ENCODE measurements at regions not wholly inside any gene's neighbourhood (a gene's known extent, or its start where the extent isn't known, plus 50 kb on each side); places are given as distances from the start of the nearest gene placed in this dataset.
A peak's percentile ranks its signal among the peaks of the same experiment; 100 is the strongest.

DNA sequence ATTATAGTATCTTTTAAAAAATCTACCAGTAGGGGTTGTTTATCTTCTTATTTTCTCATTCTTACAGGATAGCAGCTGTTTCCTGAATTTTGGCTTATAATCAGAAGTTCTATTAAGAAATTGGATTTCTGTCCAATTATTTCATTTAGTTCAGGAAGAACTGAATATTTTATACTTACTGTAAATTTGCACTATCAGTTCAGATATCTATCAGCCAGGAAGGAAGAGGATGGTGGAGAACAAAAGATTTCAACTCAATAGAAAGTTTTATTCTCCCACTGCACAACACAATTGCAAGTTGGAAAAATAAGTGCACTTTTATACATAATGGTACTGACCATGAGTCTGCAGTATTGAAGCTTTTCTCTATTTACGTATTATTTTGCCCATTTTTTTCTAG lies 400.9 kb downstream of the PLOD2 start:
- TF ChIP-seq SUZ12 (IDR thresholded peaks at IDR 0.05; ENCODE audit: extremely low read depth, insufficient read depth, insufficient read length) (no peak), YY1 (IDR thresholded peaks at IDR 0.05; ENCODE audit: insufficient read depth, insufficient read length) (no peak), ZNF274 (IDR thresholded peaks at IDR 0.05; ENCODE audit: low read depth, low read length) (no peak)

DNA sequence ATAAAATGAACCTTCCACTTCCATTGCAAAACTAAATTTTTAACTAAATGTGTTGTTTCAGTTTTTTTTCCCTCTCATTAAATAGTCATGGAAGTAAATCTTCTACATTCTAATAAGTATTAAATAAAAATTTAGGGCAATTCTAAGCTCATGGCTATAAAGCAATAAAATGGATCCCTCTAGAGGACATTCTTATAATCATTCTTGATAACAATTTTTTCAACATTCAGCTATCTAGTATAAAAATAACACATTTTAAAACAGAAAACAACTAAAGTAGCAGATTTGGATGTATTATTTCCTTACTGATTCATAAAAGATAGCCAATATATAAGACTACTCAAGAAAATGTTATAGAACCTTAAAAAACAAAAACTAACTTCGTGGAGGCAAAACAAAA lies 393.1 kb downstream of the PLOD2 start:
- Histone ChIP-seq H3K9ac (ENCODE audit: insufficient read length, low read depth) (no peak overlapping the region), H3K27me3 (ENCODE audit: insufficient read depth, insufficient read length) (no peaks in the 10 kb centered on the region), H3K9me3 (ENCODE audit: insufficient read depth, low read length) (no peaks in the 10 kb centered on the region), H3K4me1 (ENCODE audit: insufficient read depth, insufficient read length) (no peaks in the 10 kb centered on the region), H3K36me3 (ENCODE audit: insufficient read depth, insufficient read length, low read length) (no peaks in the 10 kb centered on the region), H3K4me3 (ENCODE audit: insufficient read length, low read depth) (no peak overlapping the region)
- TF ChIP-seq ZNF274 (IDR thresholded peaks at IDR 0.05; ENCODE audit: low read depth, low read length) (no peak), YY1 (IDR thresholded peaks at IDR 0.05; ENCODE audit: insufficient read depth, insufficient read length) (no peak)
- DNase-seq (ENCODE audit: low read depth, low spot score): no peak

More for the DNA sequence above, 400.9 kb downstream of the PLOD2 start:
- no peak overlapping the region for H3K9ac ChIP-seq (ENCODE audit: insufficient read length, low read depth)
- H3K27me3 ChIP-seq (ENCODE audit: insufficient read depth, insufficient read length): no peaks in the 10 kb centered on the region
- H3K36me3 ChIP-seq (ENCODE audit: insufficient read depth, insufficient read length, low read length): no peaks in the 10 kb centered on the region
- no peak overlapping the region for H3K4me3 ChIP-seq (ENCODE audit: insufficient read length, low read depth)
- DNase-seq (ENCODE audit: low read depth, low spot score): no peak
- H3K4me1 ChIP-seq (ENCODE audit: insufficient read depth, insufficient read length): no peaks in the 10 kb centered on the region
- no peaks in the 10 kb centered on the region for H3K9me3 ChIP-seq (ENCODE audit: insufficient read depth, low read length)

DNA sequence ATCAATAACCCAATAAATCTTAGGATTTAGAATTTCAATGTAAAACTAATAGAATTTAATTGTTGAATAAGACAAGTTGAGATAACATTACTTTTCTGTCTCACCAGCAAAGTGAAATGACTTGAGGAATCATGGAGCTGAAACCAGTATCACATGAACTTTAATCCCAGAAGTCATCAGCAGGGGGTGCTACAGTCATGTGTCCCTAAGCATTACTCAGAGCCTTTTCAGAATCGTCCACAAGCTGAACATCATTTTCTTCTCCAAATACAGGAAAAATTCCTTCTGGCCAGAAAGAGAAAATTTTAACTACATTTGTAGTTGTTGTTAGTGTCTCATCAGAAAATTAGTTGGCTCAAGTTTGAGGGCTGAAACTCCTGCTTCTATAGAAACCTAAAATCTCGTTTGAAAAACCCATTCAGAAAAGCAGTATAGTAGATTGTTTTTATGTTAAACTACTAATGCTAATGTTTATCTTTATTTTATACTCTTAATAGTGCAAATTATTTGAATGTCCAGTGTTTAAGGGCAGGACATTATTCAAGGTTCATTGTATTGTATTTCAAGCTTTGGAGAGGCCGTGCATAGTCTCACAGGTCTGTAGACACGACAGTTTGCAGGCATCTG lies 384.1 kb downstream of the PLOD2 start:
- no peaks in the 10 kb centered on the region for H3K9me3 ChIP-seq (ENCODE audit: insufficient read depth, low read length)
- DNase-seq (ENCODE audit: low read depth, low spot score): peak; percentile 74
- no peak overlapping the region for H3K4me3 ChIP-seq (ENCODE audit: insufficient read length, low read depth)
- no peaks in the 10 kb centered on the region for H3K36me3 ChIP-seq (ENCODE audit: insufficient read depth, insufficient read length, low read length)
- TF ChIP-seq YY1 (IDR thresholded peaks at IDR 0.05; ENCODE audit: insufficient read depth, insufficient read length) (no peak), ZNF274 (IDR thresholded peaks at IDR 0.05; ENCODE audit: low read depth, low read length) (no peak), SUZ12 (IDR thresholded peaks at IDR 0.05; ENCODE audit: extremely low read depth, insufficient read depth, insufficient read length) (no peak)
- H3K27me3 ChIP-seq (ENCODE audit: insufficient read depth, insufficient read length): no peaks in the 10 kb centered on the region
- H3K4me1 ChIP-seq (ENCODE audit: insufficient read depth, insufficient read length): no peaks in the 10 kb centered on the region
- no peak overlapping the region for H3K9ac ChIP-seq (ENCODE audit: insufficient read length, low read depth)

DNA sequence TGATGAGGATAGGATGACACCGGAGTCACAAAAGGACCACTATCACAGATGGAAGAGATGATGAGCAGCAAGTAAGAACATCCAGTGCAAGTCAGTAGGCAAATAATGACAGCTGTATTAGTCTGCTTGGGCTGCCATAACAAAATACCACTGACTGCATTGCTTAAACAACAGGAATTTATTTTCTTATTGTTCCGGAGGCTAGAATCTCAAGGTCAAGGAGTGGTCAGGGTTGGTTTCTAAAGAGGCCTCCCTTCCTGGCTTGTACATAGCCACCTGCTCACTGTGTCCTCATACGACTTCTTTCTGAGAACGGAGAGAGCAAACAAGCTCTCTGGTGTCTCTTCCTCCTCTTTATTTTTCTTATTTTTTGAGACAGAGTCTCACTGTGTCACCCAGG lies 380.7 kb downstream of the PLOD2 start:
- no peaks in the 10 kb centered on the region for H3K9me3 ChIP-seq (ENCODE audit: insufficient read depth, low read length)
- H3K36me3 ChIP-seq (ENCODE audit: insufficient read depth, insufficient read length, low read length): no peaks in the 10 kb centered on the region
- H3K4me3 ChIP-seq (ENCODE audit: insufficient read length, low read depth): no peak overlapping the region
- no peak for TF ChIP-seq SUZ12 (IDR thresholded peaks at IDR 0.05; ENCODE audit: extremely low read depth, insufficient read depth, insufficient read length)
- no peak for TF ChIP-seq ZNF274 (IDR thresholded peaks at IDR 0.05; ENCODE audit: low read depth, low read length)
- TF ChIP-seq YY1 (IDR thresholded peaks at IDR 0.05; ENCODE audit: insufficient read depth, insufficient read length): no peak
- no peaks in the 10 kb centered on the region for H3K27me3 ChIP-seq (ENCODE audit: insufficient read depth, insufficient read length)
- no peaks in the 10 kb centered on the region for H3K4me1 ChIP-seq (ENCODE audit: insufficient read depth, insufficient read length)
- no peak for DNase-seq (ENCODE audit: low read depth, low spot score)
- H3K9ac ChIP-seq (ENCODE audit: insufficient read length, low read depth): no peak overlapping the region

DNA sequence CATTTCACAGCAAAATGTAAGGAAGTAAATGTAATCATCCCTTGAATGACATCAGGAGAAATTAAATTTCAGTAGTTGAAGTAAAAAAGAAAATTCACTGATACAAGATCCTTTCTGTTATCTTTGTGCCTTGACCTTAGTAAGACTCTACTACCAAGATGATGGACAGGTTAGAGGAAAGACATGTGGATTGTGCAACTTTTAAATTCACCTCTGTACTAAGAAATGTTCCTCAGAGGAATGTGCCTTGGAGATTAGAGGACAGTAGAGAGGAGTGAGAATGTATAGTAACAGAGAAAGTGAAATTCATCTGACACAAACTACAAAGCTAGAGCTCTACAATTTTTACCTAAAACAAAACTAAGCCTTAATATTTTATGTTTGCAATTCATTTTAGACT lies 375.3 kb downstream of the PLOD2 start:
- Histone ChIP-seq H3K36me3 (ENCODE audit: insufficient read depth, insufficient read length, low read length) (no peaks in the 10 kb centered on the region), H3K9ac (ENCODE audit: insufficient read length, low read depth) (no peak overlapping the region), H3K4me1 (ENCODE audit: insufficient read depth, insufficient read length) (no peaks in the 10 kb centered on the region), H3K4me3 (ENCODE audit: insufficient read length, low read depth) (no peak overlapping the region), H3K27me3 (ENCODE audit: insufficient read depth, insufficient read length) (no peaks in the 10 kb centered on the region), H3K9me3 (ENCODE audit: insufficient read depth, low read length) (no peaks in the 10 kb centered on the region)
- no peak for DNase-seq (ENCODE audit: low read depth, low spot score)
- TF ChIP-seq YY1 (IDR thresholded peaks at IDR 0.05; ENCODE audit: insufficient read depth, insufficient read length) (no peak), ZNF274 (IDR thresholded peaks at IDR 0.05; ENCODE audit: low read depth, low read length) (no peak), SUZ12 (IDR thresholded peaks at IDR 0.05; ENCODE audit: extremely low read depth, insufficient read depth, insufficient read length) (no peak)

DNA sequence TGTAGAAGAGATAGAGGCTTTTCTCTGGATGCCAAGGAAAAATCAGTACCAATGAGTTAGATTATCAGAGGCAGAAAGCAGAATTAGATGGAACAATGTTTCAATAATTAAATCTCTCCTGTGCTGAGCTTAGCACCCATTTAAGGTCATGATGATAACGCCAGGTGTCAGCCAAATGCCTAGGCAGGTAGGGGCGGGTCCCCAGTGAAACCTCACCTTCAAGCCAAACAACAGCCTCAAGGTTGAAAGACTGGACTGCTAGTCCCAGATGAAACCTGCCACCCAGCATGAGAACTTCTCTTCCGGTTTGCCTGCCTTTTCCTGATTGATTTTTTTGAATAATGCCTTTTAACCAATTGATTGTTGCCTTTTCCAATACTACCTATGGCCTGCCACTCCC lies 363.0 kb downstream of the PLOD2 start:
- Histone ChIP-seq H3K36me3 (ENCODE audit: insufficient read depth, insufficient read length, low read length) (no peaks in the 10 kb centered on the region), H3K9me3 (ENCODE audit: insufficient read depth, low read length) (peaks cover 11% of the 10 kb centered on the region; the same call in 1 of the 2 replicates), H3K4me1 (ENCODE audit: insufficient read depth, insufficient read length) (no peaks in the 10 kb centered on the region), H3K4me3 (ENCODE audit: insufficient read length, low read depth) (no peak overlapping the region), H3K27me3 (ENCODE audit: insufficient read depth, insufficient read length) (no peaks in the 10 kb centered on the region), H3K9ac (ENCODE audit: insufficient read length, low read depth) (no peak overlapping the region)
- TF ChIP-seq ZNF274 (IDR thresholded peaks at IDR 0.05; ENCODE audit: low read depth, low read length): no peak
- TF ChIP-seq YY1 (IDR thresholded peaks at IDR 0.05; ENCODE audit: insufficient read depth, insufficient read length): no peak
- TF ChIP-seq SUZ12 (IDR thresholded peaks at IDR 0.05; ENCODE audit: extremely low read depth, insufficient read depth, insufficient read length): no peak
- no peak for DNase-seq (ENCODE audit: low read depth, low spot score)

DNA sequence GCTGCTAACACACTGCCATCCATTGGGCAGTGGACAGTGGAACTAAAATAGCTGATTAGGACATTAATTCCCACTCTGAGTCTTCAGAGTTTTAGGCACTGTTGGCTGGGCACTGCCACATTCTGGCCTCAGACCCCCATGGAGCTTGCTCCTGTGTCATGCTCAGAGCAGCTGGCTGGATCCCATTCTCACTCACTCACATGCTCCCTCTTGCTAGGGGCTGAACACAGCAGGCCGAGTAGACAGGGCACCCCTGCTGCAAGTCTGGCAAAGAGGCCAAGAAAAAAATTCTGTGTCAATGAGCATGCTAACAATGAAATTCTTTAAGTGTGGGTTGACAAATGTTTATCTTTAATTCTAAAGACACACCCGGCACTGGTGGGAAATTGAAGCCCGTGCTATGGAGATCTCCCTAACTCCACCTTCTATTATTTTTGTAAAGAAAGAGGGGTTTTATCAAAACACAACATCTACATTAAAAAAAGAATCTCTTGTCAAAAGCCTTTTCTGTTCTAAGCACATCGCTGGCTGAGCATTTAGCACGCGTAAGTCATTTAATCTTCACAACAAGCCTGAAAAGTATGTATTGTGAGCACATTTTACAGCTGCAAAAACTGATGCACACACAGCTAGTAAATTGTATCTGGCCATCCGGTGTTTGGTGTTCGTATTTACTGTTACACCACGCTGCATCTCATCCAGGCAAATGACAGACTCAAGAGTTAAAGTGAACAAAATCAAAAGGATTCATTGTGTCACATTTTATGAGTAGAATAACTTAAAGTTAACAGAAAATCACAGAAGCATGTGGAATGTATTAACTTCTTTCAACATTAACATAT lies 362.1 kb downstream of the PLOD2 start:
- no peak for DNase-seq (ENCODE audit: low read depth, low spot score)
- H3K9me3 ChIP-seq (ENCODE audit: insufficient read depth, low read length): peaks cover 10% of the 10 kb centered on the region; the same call in 1 of the 2 replicates
- H3K36me3 ChIP-seq (ENCODE audit: insufficient read depth, insufficient read length, low read length): no peaks in the 10 kb centered on the region

More for the DNA sequence above, 362.1 kb downstream of the PLOD2 start:
- TF ChIP-seq YY1 (IDR thresholded peaks at IDR 0.05; ENCODE audit: insufficient read depth, insufficient read length) (no peak), ZNF274 (IDR thresholded peaks at IDR 0.05; ENCODE audit: low read depth, low read length) (no peak), SUZ12 (IDR thresholded peaks at IDR 0.05; ENCODE audit: extremely low read depth, insufficient read depth, insufficient read length) (no peak)
- Histone ChIP-seq H3K4me3 (ENCODE audit: insufficient read length, low read depth) (no peak overlapping the region), H3K9ac (ENCODE audit: insufficient read length, low read depth) (no peak overlapping the region), H3K4me1 (ENCODE audit: insufficient read depth, insufficient read length) (no peaks in the 10 kb centered on the region), H3K27me3 (ENCODE audit: insufficient read depth, insufficient read length) (no peaks in the 10 kb centered on the region)

Data from NT2/D1 (cell line).